ENCODE measurements at regions not wholly inside any gene's neighbourhood (a gene's known extent, or its start where the extent isn't known, plus 50 kb on each side); places are given as distances from the start of the nearest gene placed in this dataset.

- Histone ChIP-seq H2AFZ (no peak overlapping the region), H3K79me2 (replicated peaks; ENCODE audit: insufficient read depth) (no peaks in the 10 kb centered on the region), H3K27me3 (ENCODE audit: insufficient read depth) (no peaks in the 10 kb centered on the region), H3F3A (replicated peaks; ENCODE audit: low read depth) (no peaks in the 10 kb centered on the region), H3K4me3 (no peak overlapping the region), H4K20me1 (replicated peaks; ENCODE audit: insufficient read depth) (no peaks in the 10 kb centered on the region; the same call in 1 of the 2 replicates), H3K9me2 (ENCODE audit: insufficient read depth) (no peaks in the 10 kb centered on the region), H3K27ac (ENCODE audit: low read depth) (no peak overlapping the region), H3K4me2 (no peak overlapping the region), H3K4me1 (ENCODE audit: insufficient read depth) (no peaks in the 10 kb centered on the region), H3K36me3 (ENCODE audit: insufficient read depth) (no peaks in the 10 kb centered on the region)
- peaks cover 16% of the 10 kb centered on the region for H3K27me3 Mint-ChIP-seq (ENCODE audit: insufficient read depth, low read depth, poor library complexity)
- H3K36me3 Mint-ChIP-seq (ENCODE audit: low read depth), result no peaks in the 10 kb centered on the region; the same call in 2 of the 3 replicates
- no peak overlapping the region for H3K27ac Mint-ChIP-seq
- no peak overlapping the region for H3K4me3 Mint-ChIP-seq
- TF ChIP-seq NANOG (IDR thresholded peaks at IDR 0.05; ENCODE audit: borderline replicate concordance) (no peak), STAT1 (IDR thresholded peaks at IDR 0.05; ENCODE audit: unreplicated experiment) (no peak), CTCF (conservative IDR thresholded peaks at IDR 0.05; ENCODE audit: low read depth in 2 of 2) (no peak), ZNF114 (CRISPR knock-in tag; IDR thresholded peaks at IDR 0.05) (no peak), EZH2phosphoT487 (IDR thresholded peaks at IDR 0.05; ENCODE audit: unreplicated experiment) (no peak), REST (IDR thresholded peaks at IDR 0.05; ENCODE audit: unreplicated experiment) (no peak), ETS1 (IDR thresholded peaks at IDR 0.05) (no peak), ZNF331 (CRISPR knock-in tag; IDR thresholded peaks at IDR 0.05; ENCODE audit: low read depth) (no peak), EZH2 (IDR thresholded peaks at IDR 0.05; ENCODE audit: low read depth, unreplicated experiment) (no peak), POLR2AphosphoS5 (IDR thresholded peaks at IDR 0.05; ENCODE audit: low read depth) (no peak), CREB1 (CRISPR knock-in tag; IDR thresholded peaks at IDR 0.05; ENCODE audit: low read depth) (no peak), JUNB (IDR thresholded peaks at IDR 0.05; ENCODE audit: unreplicated experiment) (no peak)
- TF ChIP-seq, protein P1, sequence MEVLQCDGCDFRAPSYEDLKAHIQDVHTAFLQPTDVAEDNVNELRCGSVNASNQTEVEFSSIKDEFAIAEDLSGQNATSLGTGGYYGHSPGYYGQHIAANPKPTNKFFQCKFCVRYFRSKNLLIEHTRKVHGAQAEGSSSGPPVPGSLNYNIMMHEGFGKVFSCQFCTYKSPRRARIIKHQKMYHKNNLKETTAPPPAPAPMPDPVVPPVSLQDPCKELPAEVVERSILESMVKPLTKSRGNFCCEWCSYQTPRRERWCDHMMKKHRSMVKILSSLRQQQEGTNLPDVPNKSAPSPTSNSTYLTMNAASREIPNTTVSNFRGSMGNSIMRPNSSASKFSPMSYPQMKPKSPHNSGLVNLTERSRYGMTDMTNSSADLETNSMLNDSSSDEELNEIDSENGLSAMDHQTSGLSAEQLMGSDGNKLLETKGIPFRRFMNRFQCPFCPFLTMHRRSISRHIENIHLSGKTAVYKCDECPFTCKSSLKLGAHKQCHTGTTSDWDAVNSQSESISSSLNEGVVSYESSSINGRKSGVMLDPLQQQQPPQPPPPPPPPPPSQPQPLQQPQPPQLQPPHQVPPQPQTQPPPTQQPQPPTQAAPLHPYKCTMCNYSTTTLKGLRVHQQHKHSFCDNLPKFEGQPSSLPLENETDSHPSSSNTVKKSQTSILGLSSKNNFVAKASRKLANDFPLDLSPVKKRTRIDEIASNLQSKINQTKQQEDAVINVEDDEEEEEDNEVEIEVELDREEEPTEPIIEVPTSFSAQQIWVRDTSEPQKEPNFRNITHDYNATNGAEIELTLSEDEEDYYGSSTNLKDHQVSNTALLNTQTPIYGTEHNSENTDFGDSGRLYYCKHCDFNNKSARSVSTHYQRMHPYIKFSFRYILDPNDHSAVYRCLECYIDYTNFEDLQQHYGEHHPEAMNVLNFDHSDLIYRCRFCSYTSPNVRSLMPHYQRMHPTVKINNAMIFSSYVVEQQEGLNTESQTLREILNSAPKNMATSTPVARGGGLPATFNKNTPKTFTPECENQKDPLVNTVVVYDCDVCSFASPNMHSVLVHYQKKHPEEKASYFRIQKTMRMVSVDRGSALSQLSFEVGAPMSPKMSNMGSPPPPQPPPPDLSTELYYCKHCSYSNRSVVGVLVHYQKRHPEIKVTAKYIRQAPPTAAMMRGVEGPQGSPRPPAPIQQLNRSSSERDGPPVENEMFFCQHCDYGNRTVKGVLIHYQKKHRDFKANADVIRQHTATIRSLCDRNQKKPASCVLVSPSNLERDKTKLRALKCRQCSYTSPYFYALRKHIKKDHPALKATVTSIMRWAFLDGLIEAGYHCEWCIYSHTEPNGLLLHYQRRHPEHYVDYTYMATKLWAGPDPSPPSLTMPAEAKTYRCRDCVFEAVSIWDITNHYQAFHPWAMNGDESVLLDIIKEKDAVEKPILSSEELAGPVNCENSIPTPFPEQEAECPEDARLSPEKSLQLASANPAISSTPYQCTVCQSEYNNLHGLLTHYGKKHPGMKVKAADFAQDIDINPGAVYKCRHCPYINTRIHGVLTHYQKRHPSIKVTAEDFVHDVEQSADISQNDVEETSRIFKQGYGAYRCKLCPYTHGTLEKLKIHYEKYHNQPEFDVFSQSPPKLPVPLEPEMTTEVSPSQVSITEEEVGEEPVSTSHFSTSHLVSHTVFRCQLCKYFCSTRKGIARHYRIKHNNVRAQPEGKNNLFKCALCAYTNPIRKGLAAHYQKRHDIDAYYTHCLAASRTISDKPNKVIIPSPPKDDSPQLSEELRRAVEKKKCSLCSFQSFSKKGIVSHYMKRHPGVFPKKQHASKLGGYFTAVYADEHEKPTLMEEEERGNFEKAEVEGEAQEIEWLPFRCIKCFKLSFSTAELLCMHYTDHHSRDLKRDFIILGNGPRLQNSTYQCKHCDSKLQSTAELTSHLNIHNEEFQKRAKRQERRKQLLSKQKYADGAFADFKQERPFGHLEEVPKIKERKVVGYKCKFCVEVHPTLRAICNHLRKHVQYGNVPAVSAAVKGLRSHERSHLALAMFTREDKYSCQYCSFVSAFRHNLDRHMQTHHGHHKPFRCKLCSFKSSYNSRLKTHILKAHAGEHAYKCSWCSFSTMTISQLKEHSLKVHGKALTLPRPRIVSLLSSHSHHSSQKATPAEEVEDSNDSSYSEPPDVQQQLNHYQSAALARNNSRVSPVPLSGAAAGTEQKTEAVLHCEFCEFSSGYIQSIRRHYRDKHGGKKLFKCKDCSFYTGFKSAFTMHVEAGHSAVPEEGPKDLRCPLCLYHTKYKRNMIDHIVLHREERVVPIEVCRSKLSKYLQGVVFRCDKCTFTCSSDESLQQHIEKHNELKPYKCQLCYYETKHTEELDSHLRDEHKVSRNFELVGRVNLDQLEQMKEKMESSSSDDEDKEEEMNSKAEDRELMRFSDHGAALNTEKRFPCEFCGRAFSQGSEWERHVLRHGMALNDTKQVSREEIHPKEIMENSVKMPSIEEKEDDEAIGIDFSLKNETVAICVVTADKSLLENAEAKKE (CRISPR knock-in tag; IDR thresholded peaks at IDR 0.05), result no peak
- no peaks in the 10 kb centered on the region for H3K9me3 Mint-ChIP-seq
- ATAC-seq, result no peak
- H3K4me1 Mint-ChIP-seq, result peaks cover 12% of the 10 kb centered on the region
- no peak for DNase-seq (ENCODE audit: low spot score)
These were observed 404.1 kb downstream of the SHANK2 start for GRCh38 chr11:70848243-70848750.

Data from GM23338 (cell line).